Hepatocyte (in vitro differentiated cells): ENCODE measurements at regions not wholly inside any gene's neighbourhood (a gene's known extent, or its start where the extent isn't known, plus 50 kb on each side); places are given as distances from the start of the nearest gene placed in this dataset.

Experiments used
- DNase-seq: peaks from one replicate; pipeline ENCODE4 v3.0.0-alpha.2; 2016; ENCODE audit warnings: low spot score
- H2AFZ ChIP-seq: fragments of 200-600 bp; sonication (generic); 2 replicates; pipeline ENCODE4 v1.6.0; 2016; ENCODE audit warnings: antibody characterized with exemption, mild to moderate bottlenecking
- H3K27ac ChIP-seq: fragments of 200-600 bp; sonication (generic); 2 replicates; pipeline ENCODE4 v1.5.1; 2016; ENCODE audit warnings: mild to moderate bottlenecking
- H3K27me3 ChIP-seq: fragments of 200-600 bp; sonication (generic); 2 replicates; pipeline ENCODE4 v1.6.1; 2016
- H3K36me3 ChIP-seq: fragments of 200-600 bp; sonication (generic); replicated peaks from 2 replicates; pipeline ENCODE4 v1.5.1; 2016; ENCODE audit warnings: low read depth; ENCODE audit not compliant: insufficient read depth
- H3K4me1 ChIP-seq: fragments of 200-600 bp; sonication (generic); 2 replicates; pipeline ENCODE4 v1.5.1; 2016; ENCODE audit warnings: mild to moderate bottlenecking, moderate library complexity; ENCODE audit not compliant: insufficient read depth
- H3K4me2 ChIP-seq: fragments of 200-600 bp; sonication (generic); 2 replicates; pipeline ENCODE4 v1.6.0; 2016
- H3K4me3 ChIP-seq: fragments of 200-600 bp; sonication (generic); 2 replicates; pipeline ENCODE4 v1.5.1; 2016; ENCODE audit warnings: mild to moderate bottlenecking
- H3K79me2 ChIP-seq: fragments of 200-600 bp; sonication (generic); 2 replicates; pipeline ENCODE4 v1.6.0; 2017; ENCODE audit warnings: mild to moderate bottlenecking
- H3K9me2 ChIP-seq: fragments of 200-600 bp; sonication (generic); replicated peaks from 2 replicates; pipeline ENCODE4 v1.6.0; 2017; ENCODE audit warnings: mild to moderate bottlenecking; ENCODE audit not compliant: insufficient read depth
- H3K9me3 ChIP-seq: fragments of 200-600 bp; sonication (generic); 2 replicates; pipeline ENCODE4 v1.5.1; 2016; ENCODE audit warnings: low read depth, mild to moderate bottlenecking
- H4K20me1 ChIP-seq: fragments of 200-600 bp; sonication (generic); 2 replicates; pipeline ENCODE4 v1.6.0; 2016; ENCODE audit warnings: mild to moderate bottlenecking; ENCODE audit not compliant: insufficient read depth, poor library complexity, severe bottlenecking
- CTCF ChIP-seq: fragments of 200-600 bp; sonication (generic); IDR thresholded peaks from 2 replicates; pipeline ENCODE4 v1.5.1; 2016; ENCODE audit warnings: antibody characterized with exemption, mild to moderate bottlenecking; ENCODE audit not compliant: poor library complexity
- EZH2 ChIP-seq: fragments of 200-600 bp; sonication (generic); IDR thresholded peaks from 2 replicates; pipeline ENCODE4 v1.6.1; 2016; ENCODE audit warnings: antibody characterized with exemption, mild to moderate bottlenecking, borderline replicate concordance
- EZH2phosphoT487 ChIP-seq: fragments of 200-600 bp; sonication (generic); IDR thresholded peaks from one replicate; pipeline ENCODE4 v1.6.1; 2018; ENCODE audit warnings: antibody characterized with exemption, mild to moderate bottlenecking, low read depth, moderate library complexity; ENCODE audit not compliant: unreplicated experiment, severe bottlenecking
- WGBS: methylation state at CpG from one replicate; pipeline ENCODE4 v1.1.6; 2016; ENCODE audit warnings: low lambda C conversion rate; ENCODE audit errors: missing lambda C conversion rate; 5-methylcytosine and 5-hydroxymethylcytosine counted together

GRCh38 chr7:42734568-42734967, 177.3 kb downstream of the C7orf25 start:
- no peak for TF ChIP-seq EZH2
- no peak for TF ChIP-seq CTCF
- no peak for TF ChIP-seq EZH2phosphoT487
- 41% methylated on average over 2 of the region's 2 CpGs for WGBS
- H4K20me1 ChIP-seq, result no peaks in the 10 kb centered on the region
- no peak overlapping the region for H3K4me2 ChIP-seq
- no peak overlapping the region for H3K4me3 ChIP-seq
- H3K27me3 ChIP-seq, result no peaks in the 10 kb centered on the region
- no peaks in the 10 kb centered on the region for H3K9me2 ChIP-seq
- DNase-seq, result no peak
- no peaks in the 10 kb centered on the region for H3K4me1 ChIP-seq
- no peaks in the 10 kb centered on the region for H3K9me3 ChIP-seq
- no peak overlapping the region for H3K27ac ChIP-seq
- no peaks in the 10 kb centered on the region for H3K79me2 ChIP-seq
- H3K36me3 ChIP-seq, result no peaks in the 10 kb centered on the region
- no peak overlapping the region for H2AFZ ChIP-seq

- H3K27ac ChIP-seq, result no peak overlapping the region
- no peaks in the 10 kb centered on the region for H3K9me3 ChIP-seq
- H4K20me1 ChIP-seq, result no peaks in the 10 kb centered on the region
- no peak for DNase-seq
- H3K4me2 ChIP-seq, result no peak overlapping the region
- no peaks in the 10 kb centered on the region for H3K79me2 ChIP-seq
- H3K27me3 ChIP-seq, result no peaks in the 10 kb centered on the region
- no peaks in the 10 kb centered on the region for H3K36me3 ChIP-seq
- whole genome bisulfite sequencing, result 73% methylated on average over 5 of the region's 5 CpGs
- H3K9me2 ChIP-seq, result no peaks in the 10 kb centered on the region
- H3K4me3 ChIP-seq, result no peak overlapping the region
- TF ChIP-seq EZH2, result no peak
- no peak for TF ChIP-seq EZH2phosphoT487
- no peak for TF ChIP-seq CTCF
- no peaks in the 10 kb centered on the region for H3K4me1 ChIP-seq
- H2AFZ ChIP-seq, result no peak overlapping the region
Measured at GRCh38 chr7:42733040-42733439, 178.8 kb downstream of the C7orf25 start.

DNA sequence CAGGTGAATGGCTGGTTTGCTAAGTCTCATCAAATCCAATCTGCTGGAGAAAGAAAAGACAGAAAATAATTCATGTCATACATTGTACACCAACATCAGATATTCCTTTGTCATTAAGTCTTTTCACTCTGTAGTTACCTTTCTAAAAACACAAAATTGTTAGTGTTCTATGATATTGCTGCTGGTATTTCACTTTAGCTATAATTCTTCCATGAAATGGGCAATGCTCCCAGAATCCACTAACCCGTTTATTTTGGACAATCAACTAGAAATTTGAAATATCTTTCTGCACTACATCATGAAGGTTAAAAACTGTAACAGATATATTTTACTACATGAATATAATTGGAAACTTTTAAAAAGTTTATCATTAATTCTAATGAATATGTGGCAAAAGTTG, 181.3 kb downstream of the C7orf25 start:
- Histone ChIP-seq H2AFZ (no peak overlapping the region), H3K9me2 (no peaks in the 10 kb centered on the region), H3K4me1 (no peaks in the 10 kb centered on the region), H3K36me3 (no peaks in the 10 kb centered on the region), H3K27me3 (no peaks in the 10 kb centered on the region), H3K4me3 (no peak overlapping the region), H3K27ac (no peak overlapping the region), H3K9me3 (no peaks in the 10 kb centered on the region), H3K4me2 (no peak overlapping the region), H3K79me2 (no peaks in the 10 kb centered on the region), H4K20me1 (no peaks in the 10 kb centered on the region)
- no peak for DNase-seq
- 81% methylated on average over 1 of the region's 1 CpG for WGBS
- TF ChIP-seq EZH2 (no peak), EZH2phosphoT487 (no peak), CTCF (no peak)

DNA sequence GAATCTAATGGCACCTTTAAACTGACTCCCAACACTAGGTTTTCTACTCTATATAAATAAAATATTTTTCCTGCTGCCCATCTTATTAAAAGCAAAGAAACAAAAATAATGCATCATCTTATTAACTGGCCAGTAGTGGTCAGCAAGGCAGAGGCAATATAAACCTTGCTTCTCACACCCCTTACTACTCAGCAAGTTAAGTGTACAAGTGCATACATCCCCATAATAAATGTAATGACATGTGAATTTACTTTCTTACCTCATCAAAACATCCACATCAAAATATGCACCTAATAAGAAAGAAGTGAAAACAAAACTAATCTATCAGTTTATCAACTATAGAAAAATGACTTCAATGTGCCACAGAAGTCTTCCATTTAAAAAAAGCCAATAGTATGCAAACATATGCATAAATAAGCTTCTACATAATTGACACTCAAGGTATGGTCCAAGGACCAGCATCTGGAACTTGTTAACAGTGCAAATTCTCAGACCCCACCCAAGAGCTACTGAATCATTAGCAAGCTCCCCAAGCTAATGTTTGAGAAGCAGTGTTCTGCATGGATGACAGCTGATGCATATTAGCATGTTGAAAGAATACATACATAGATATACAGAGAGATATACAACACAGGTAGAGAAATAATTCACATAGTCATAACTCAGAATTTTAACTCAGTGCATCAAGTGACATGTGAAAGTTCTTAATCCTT, 182.7 kb downstream of the C7orf25 start:
- Histone ChIP-seq H3K9me3 (no peaks in the 10 kb centered on the region), H3K27me3 (no peaks in the 10 kb centered on the region), H3K27ac (no peak overlapping the region), H3K4me1 (no peaks in the 10 kb centered on the region), H4K20me1 (no peaks in the 10 kb centered on the region), H3K9me2 (no peaks in the 10 kb centered on the region), H2AFZ (no peak overlapping the region), H3K79me2 (no peaks in the 10 kb centered on the region), H3K4me3 (no peak overlapping the region), H3K4me2 (no peak overlapping the region), H3K36me3 (no peaks in the 10 kb centered on the region)
- DNase-seq, result no peak
- TF ChIP-seq EZH2phosphoT487 (no peak), EZH2 (no peak), CTCF (no peak)
